ENCODE measurements at regions not wholly inside any gene's neighbourhood (a gene's known extent, or its start where the extent isn't known, plus 50 kb on each side); places are given as distances from the start of the nearest gene placed in this dataset.

DNA sequence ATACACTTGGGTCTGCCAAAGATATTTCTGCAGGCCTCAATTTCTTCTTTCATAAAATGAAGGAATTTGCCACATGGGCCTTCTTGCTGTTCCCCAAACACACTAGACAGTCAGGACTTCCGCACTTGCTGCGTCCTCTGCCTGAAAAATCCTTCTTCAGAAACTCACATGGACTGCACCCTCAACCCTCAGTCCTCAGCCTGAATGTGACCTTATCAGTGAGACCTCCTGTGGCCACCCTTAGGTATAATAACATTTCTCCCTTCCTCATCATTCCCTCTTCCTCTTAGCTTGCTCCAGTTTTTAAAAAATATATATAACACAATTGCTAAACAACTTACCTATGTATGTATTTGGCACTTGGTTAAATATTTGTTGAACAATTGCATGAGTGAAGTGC, 257.5 kb downstream of the MFSD1 start:
- TF ChIP-seq POLR2AphosphoS5 (IDR thresholded peaks at IDR 0.05; ENCODE audit: low read depth, low read length) (no peak), POLR2A (IDR thresholded peaks at IDR 0.05; ENCODE audit: low read depth, low read length) (no peak), SPI1 (IDR thresholded peaks at IDR 0.05; ENCODE audit: low read depth, low read length) (no peak)
